ENCODE measurements at regions not wholly inside any gene's neighbourhood (a gene's known extent, or its start where the extent isn't known, plus 50 kb on each side); places are given as distances from the start of the nearest gene placed in this dataset.

DNA sequence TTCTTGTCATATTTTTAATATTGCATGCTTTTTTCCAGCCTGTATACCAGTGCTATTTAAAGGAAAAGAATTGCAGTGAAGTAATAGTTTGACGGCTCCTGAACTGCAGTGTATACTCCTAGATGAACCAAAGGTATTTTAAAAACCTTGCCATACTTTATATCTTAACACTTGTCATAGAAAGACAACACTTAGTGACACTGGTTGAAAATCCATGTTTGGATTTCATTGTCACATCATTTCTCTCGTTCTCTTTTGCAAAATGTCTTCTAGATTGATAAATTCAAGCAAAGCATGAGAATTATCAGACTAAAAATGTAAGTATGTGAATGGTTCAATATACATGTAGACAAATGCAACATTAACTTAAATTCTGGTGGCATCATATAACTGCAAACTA is 1293.9 kb downstream of the PCDH9 start:
- Histone ChIP-seq H3K79me2 (ENCODE audit: control insufficient read depth, low read length) (no peaks in the 10 kb centered on the region), H3K27ac (ENCODE audit: low read depth, low read length) (no peak overlapping the region), H3K9me3 (ENCODE audit: control insufficient read depth, insufficient read depth, low read length) (no peaks in the 10 kb centered on the region), H3F3A (ENCODE audit: control insufficient read depth, insufficient read depth) (no peaks in the 10 kb centered on the region), H3K36me3 (ENCODE audit: control insufficient read depth, low read length) (no peaks in the 10 kb centered on the region), H3K4me2 (ENCODE audit: low read length) (no peak overlapping the region), H3K27me3 (ENCODE audit: control insufficient read depth, low read length) (no peaks in the 10 kb centered on the region), H3K4me1 (ENCODE audit: control insufficient read depth, low read length) (no peaks in the 10 kb centered on the region), H3K9me2 (replicated peaks; ENCODE audit: control insufficient read depth, low read length) (no peaks in the 10 kb centered on the region), H3K4me3 (ENCODE audit: low read length) (no peak overlapping the region), H4K20me1 (ENCODE audit: control insufficient read depth, insufficient read depth, low read depth, low read length) (no peaks in the 10 kb centered on the region)
- no peak for TF ChIP-seq EZH2phosphoT487 (IDR thresholded peaks at IDR 0.05; ENCODE audit: borderline replicate concordance, low read length)
- TF ChIP-seq, protein P1, sequence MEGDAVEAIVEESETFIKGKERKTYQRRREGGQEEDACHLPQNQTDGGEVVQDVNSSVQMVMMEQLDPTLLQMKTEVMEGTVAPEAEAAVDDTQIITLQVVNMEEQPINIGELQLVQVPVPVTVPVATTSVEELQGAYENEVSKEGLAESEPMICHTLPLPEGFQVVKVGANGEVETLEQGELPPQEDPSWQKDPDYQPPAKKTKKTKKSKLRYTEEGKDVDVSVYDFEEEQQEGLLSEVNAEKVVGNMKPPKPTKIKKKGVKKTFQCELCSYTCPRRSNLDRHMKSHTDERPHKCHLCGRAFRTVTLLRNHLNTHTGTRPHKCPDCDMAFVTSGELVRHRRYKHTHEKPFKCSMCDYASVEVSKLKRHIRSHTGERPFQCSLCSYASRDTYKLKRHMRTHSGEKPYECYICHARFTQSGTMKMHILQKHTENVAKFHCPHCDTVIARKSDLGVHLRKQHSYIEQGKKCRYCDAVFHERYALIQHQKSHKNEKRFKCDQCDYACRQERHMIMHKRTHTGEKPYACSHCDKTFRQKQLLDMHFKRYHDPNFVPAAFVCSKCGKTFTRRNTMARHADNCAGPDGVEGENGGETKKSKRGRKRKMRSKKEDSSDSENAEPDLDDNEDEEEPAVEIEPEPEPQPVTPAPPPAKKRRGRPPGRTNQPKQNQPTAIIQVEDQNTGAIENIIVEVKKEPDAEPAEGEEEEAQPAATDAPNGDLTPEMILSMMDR (IDR thresholded peaks at IDR 0.05; ENCODE audit: low read depth, low read length, poor library complexity, severe bottlenecking) = no peak

DNA sequence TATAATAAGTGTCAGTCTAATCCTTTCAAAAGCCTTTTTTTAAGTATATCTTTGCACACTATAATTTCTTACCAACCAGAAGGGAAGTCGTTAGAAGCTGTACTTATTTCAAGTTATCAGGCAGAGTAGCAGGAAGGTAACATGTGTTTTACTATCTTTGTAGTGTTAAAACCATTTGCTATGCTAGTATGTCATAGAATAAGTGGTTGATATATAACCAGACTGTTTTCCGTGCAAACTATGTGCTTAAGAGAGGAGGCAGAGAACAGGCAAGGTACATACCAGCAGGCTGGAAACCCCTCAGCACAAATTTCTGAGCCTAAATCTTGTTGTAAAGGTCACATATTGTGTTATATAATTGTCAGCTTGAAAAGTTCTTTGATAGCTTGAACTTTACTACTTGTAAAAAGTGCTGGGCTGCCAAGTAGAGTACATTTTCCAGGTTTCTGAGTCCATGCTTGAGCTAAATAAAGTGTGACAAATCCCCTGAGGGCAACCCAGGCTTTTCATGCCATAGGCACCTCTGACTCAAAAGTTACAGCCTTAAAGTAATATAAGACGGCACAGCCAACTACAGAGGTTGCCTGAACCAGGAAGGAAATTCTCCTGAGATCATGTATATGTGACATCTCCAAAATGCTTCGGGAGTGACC is 1297.4 kb downstream of the PCDH9 start:
- H3K9me3 ChIP-seq (ENCODE audit: control insufficient read depth, insufficient read depth, low read length) = no peaks in the 10 kb centered on the region
- H3K4me3 ChIP-seq (ENCODE audit: low read length) = no peak overlapping the region
- H3K9me2 ChIP-seq (replicated peaks; ENCODE audit: control insufficient read depth, low read length) = no peaks in the 10 kb centered on the region
- H3K27ac ChIP-seq (ENCODE audit: low read depth, low read length) = no peak overlapping the region
- no peaks in the 10 kb centered on the region for H4K20me1 ChIP-seq (ENCODE audit: control insufficient read depth, insufficient read depth, low read depth, low read length)
- no peaks in the 10 kb centered on the region for H3K4me1 ChIP-seq (ENCODE audit: control insufficient read depth, low read length)
- H3F3A ChIP-seq (ENCODE audit: control insufficient read depth, insufficient read depth) = no peaks in the 10 kb centered on the region
- H3K4me2 ChIP-seq (ENCODE audit: low read length) = no peak overlapping the region
- no peaks in the 10 kb centered on the region for H3K27me3 ChIP-seq (ENCODE audit: control insufficient read depth, low read length)
- no peak for TF ChIP-seq EZH2phosphoT487 (IDR thresholded peaks at IDR 0.05; ENCODE audit: borderline replicate concordance, low read length)
- TF ChIP-seq, protein P1 (IDR thresholded peaks at IDR 0.05; ENCODE audit: low read depth, low read length, poor library complexity, severe bottlenecking) = no peak
- H3K36me3 ChIP-seq (ENCODE audit: control insufficient read depth, low read length) = no peaks in the 10 kb centered on the region
- no peaks in the 10 kb centered on the region for H3K79me2 ChIP-seq (ENCODE audit: control insufficient read depth, low read length)

DNA sequence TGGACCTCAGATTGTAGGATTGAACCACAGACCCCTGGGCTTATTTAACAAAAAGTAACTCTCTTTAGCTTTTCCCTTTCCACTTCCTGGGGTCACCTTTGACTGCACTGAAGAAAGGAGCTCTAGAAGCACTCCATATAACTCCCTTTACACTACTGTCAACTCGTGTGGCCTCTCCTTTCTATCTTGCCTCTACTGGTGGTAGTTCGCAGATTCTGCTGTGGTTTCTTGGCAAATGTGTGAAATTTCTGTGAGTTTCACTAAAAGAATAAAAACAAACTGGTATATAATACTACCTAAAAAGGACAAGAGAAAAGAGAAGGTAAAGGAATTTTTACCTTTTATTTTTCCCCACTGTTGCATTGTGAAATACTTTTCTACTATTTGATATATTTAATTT is 1298.1 kb downstream of the PCDH9 start:
- H3K9me3 ChIP-seq (ENCODE audit: control insufficient read depth, insufficient read depth, low read length) = no peaks in the 10 kb centered on the region
- H3K27me3 ChIP-seq (ENCODE audit: control insufficient read depth, low read length) = no peaks in the 10 kb centered on the region
- no peaks in the 10 kb centered on the region for H4K20me1 ChIP-seq (ENCODE audit: control insufficient read depth, insufficient read depth, low read depth, low read length)
- H3F3A ChIP-seq (ENCODE audit: control insufficient read depth, insufficient read depth) = no peaks in the 10 kb centered on the region
- no peaks in the 10 kb centered on the region for H3K9me2 ChIP-seq (replicated peaks; ENCODE audit: control insufficient read depth, low read length)
- TF ChIP-seq, protein P1 (IDR thresholded peaks at IDR 0.05; ENCODE audit: low read depth, low read length, poor library complexity, severe bottlenecking) = no peak
- TF ChIP-seq EZH2phosphoT487 (IDR thresholded peaks at IDR 0.05; ENCODE audit: borderline replicate concordance, low read length) = no peak
- H3K36me3 ChIP-seq (ENCODE audit: control insufficient read depth, low read length) = no peaks in the 10 kb centered on the region
- no peak overlapping the region for H3K4me3 ChIP-seq (ENCODE audit: low read length)
- H3K4me1 ChIP-seq (ENCODE audit: control insufficient read depth, low read length) = no peaks in the 10 kb centered on the region
- no peak overlapping the region for H3K27ac ChIP-seq (ENCODE audit: low read depth, low read length)
- no peaks in the 10 kb centered on the region for H3K79me2 ChIP-seq (ENCODE audit: control insufficient read depth, low read length)
- H3K4me2 ChIP-seq (ENCODE audit: low read length) = no peak overlapping the region
